ENCODE measurements at regions not wholly inside any gene's neighbourhood (a gene's known extent, or its start where the extent isn't known, plus 50 kb on each side); places are given as distances from the start of the nearest gene placed in this dataset.

GRCh38 chr2:155215037-155215707 is 516.7 kb downstream of the KCNJ3 start:
- H3K36me3 ChIP-seq (replicated peaks in 1 of 2; ENCODE audit: control insufficient read depth in 1 of 2, insufficient read depth in 2 of 2, low read length in 1 of 2), result no peaks in the 10 kb centered on the region
- no peak overlapping the region for H3K27ac ChIP-seq (ENCODE audit: low read depth in 2 of 2, low read length in 1 of 2)
- no peaks in the 10 kb centered on the region for H3F3A ChIP-seq (replicated peaks; ENCODE audit: insufficient read depth)
- ChIA-PET POLR2A (no interaction called here), CTCF (no interaction called here)
- no peak overlapping the region for H3K4me3 ChIP-seq (ENCODE audit: low read depth in 2 of 2, low read length in 1 of 2)
- H3K9ac ChIP-seq, result no peak overlapping the region
- 0 out of 2 replicates have a peak, but pooled peaks cover 3% of the 10 kb centered on the region for H3K9me2 ChIP-seq
- TF ChIP-seq RXRA (IDR thresholded peaks at IDR 0.05; ENCODE audit: borderline replicate concordance, low read depth) (no peak), IRF3 (IDR thresholded peaks at IDR 0.05; ENCODE audit: low read depth, low read length) (no peak), USF1 (IDR thresholded peaks at IDR 0.05; ENCODE audit: borderline replicate concordance, low read depth) (no peak)
- H3K4me2 ChIP-seq, result no peak overlapping the region
- H2AFZ ChIP-seq (ENCODE audit: low read depth), result no peak overlapping the region
- H3K4me1 ChIP-seq (ENCODE audit: control insufficient read depth in 1 of 2, insufficient read depth in 2 of 2, low read depth in 1 of 2, low read length in 1 of 2), result no peaks in the 10 kb centered on the region
- 39% methylated on average over 2 of the region's 2 CpGs for WGBS (ENCODE audit: low lambda C conversion rate)
- H3K9me3 ChIP-seq, result no peaks in the 10 kb centered on the region
- peaks cover 10% of the 10 kb centered on the region; the same call in 1 of the 2 replicates for H3K27me3 ChIP-seq (ENCODE audit: insufficient read depth)
- H4K20me1 ChIP-seq (ENCODE audit: insufficient read depth), result no peaks in the 10 kb centered on the region
- DNase-seq, result no peak
- H3K79me2 ChIP-seq (ENCODE audit: insufficient read depth), result no peaks in the 10 kb centered on the region

- Histone ChIP-seq H3K27me3 (ENCODE audit: insufficient read depth) (peaks cover 3% of the 10 kb centered on the region; the same call in 1 of the 2 replicates), H4K20me1 (ENCODE audit: insufficient read depth) (no peaks in the 10 kb centered on the region), H3K4me1 (ENCODE audit: control insufficient read depth in 1 of 2, insufficient read depth in 2 of 2, low read depth in 1 of 2, low read length in 1 of 2) (no peaks in the 10 kb centered on the region), H3K9me3 (no peaks in the 10 kb centered on the region), H2AFZ (ENCODE audit: low read depth) (peak overlapping the region; percentile 32; the same call in 1 of the 2 replicates), H3K9ac (no peak overlapping the region), H3F3A (replicated peaks; ENCODE audit: insufficient read depth) (no peaks in the 10 kb centered on the region), H3K36me3 (replicated peaks in 1 of 2; ENCODE audit: control insufficient read depth in 1 of 2, insufficient read depth in 2 of 2, low read length in 1 of 2) (no peaks in the 10 kb centered on the region), H3K4me3 (ENCODE audit: low read depth in 2 of 2, low read length in 1 of 2) (no peak overlapping the region), H3K27ac (ENCODE audit: low read depth in 2 of 2, low read length in 1 of 2) (no peak overlapping the region), H3K9me2 (no peaks in the 10 kb centered on the region), H3K79me2 (ENCODE audit: insufficient read depth) (no peaks in the 10 kb centered on the region), H3K4me2 (no peak overlapping the region)
- ChIA-PET CTCF (interaction anchor here (1.3 kb wide), 1 partner anchor 7 kb away, joined by 5 read pairs; no protein-coding TSS in a partner anchor), POLR2A (no interaction called here)
- 11% methylated on average over 2 of the region's 2 CpGs for WGBS (ENCODE audit: low lambda C conversion rate)
- no peak for DNase-seq
- TF ChIP-seq SMC3 (IDR thresholded peaks at IDR 0.05; ENCODE audit: low read depth, low read length) (no peak), EZH2phosphoT487 (IDR thresholded peaks at IDR 0.05; ENCODE audit: borderline replicate concordance, low read depth) (no peak), TAF1 (IDR thresholded peaks at IDR 0.05; ENCODE audit: borderline replicate concordance, low read depth, low read length) (no peak), GATA2 (CRISPR knock-in tag; IDR thresholded peaks at IDR 0.05) (no peak), RAD21 (IDR thresholded peaks at IDR 0.05; ENCODE audit: low read length) (no peak), CHD2 (IDR thresholded peaks at IDR 0.05; ENCODE audit: low read length, partially characterized antibody) (no peak), TEAD4 (IDR thresholded peaks at IDR 0.05; ENCODE audit: borderline replicate concordance, insufficient read depth) (no peak), JUND (IDR thresholded peaks at IDR 0.05) (no peak), USF2 (IDR thresholded peaks at IDR 0.05; ENCODE audit: borderline replicate concordance, low read depth, low read length) (no peak), YY1 (IDR thresholded peaks at IDR 0.05; ENCODE audit: low read depth) (no peak), FOXM1 (IDR thresholded peaks at IDR 0.05; ENCODE audit: low read depth) (no peak), RFX5 (IDR thresholded peaks at IDR 0.05; ENCODE audit: low read length) (no peak)
- TF ChIP-seq, protein P1, sequence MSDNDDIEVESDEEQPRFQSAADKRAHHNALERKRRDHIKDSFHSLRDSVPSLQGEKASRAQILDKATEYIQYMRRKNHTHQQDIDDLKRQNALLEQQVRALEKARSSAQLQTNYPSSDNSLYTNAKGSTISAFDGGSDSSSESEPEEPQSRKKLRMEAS (IDR thresholded peaks at IDR 0.05; ENCODE audit: low read depth), result no peak
- TF ChIP-seq, protein P2, sequence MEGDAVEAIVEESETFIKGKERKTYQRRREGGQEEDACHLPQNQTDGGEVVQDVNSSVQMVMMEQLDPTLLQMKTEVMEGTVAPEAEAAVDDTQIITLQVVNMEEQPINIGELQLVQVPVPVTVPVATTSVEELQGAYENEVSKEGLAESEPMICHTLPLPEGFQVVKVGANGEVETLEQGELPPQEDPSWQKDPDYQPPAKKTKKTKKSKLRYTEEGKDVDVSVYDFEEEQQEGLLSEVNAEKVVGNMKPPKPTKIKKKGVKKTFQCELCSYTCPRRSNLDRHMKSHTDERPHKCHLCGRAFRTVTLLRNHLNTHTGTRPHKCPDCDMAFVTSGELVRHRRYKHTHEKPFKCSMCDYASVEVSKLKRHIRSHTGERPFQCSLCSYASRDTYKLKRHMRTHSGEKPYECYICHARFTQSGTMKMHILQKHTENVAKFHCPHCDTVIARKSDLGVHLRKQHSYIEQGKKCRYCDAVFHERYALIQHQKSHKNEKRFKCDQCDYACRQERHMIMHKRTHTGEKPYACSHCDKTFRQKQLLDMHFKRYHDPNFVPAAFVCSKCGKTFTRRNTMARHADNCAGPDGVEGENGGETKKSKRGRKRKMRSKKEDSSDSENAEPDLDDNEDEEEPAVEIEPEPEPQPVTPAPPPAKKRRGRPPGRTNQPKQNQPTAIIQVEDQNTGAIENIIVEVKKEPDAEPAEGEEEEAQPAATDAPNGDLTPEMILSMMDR (IDR thresholded peaks at IDR 0.05), result no peak
- TF ChIP-seq, protein P3, sequence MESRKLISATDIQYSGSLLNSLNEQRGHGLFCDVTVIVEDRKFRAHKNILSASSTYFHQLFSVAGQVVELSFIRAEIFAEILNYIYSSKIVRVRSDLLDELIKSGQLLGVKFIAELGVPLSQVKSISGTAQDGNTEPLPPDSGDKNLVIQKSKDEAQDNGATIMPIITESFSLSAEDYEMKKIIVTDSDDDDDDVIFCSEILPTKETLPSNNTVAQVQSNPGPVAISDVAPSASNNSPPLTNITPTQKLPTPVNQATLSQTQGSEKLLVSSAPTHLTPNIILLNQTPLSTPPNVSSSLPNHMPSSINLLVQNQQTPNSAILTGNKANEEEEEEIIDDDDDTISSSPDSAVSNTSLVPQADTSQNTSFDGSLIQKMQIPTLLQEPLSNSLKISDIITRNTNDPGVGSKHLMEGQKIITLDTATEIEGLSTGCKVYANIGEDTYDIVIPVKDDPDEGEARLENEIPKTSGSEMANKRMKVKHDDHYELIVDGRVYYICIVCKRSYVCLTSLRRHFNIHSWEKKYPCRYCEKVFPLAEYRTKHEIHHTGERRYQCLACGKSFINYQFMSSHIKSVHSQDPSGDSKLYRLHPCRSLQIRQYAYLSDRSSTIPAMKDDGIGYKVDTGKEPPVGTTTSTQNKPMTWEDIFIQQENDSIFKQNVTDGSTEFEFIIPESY (IDR thresholded peaks at IDR 0.05; ENCODE audit: borderline replicate concordance, low read depth), result no peak
Observed at GRCh38 chr2:155209696-155210450, 511.4 kb downstream of the KCNJ3 start.
